Tibial nerve (tissue), 3 donors: ENCODE measurements at regions not wholly inside any gene's neighbourhood (a gene's known extent, or its start where the extent isn't known, plus 50 kb on each side); places are given as distances from the start of the nearest gene placed in this dataset.

ENCODE experiments used
- EP300 ChIP-seq, 2 donors: sonication (generic); formaldehyde crosslinking; IDR thresholded peaks; one replicate each; pipeline ENCODE4 v1.6.1; 2017; ENCODE audit warnings: antibody characterized with exemption in 2 of 2, mild to moderate bottlenecking in 1 of 2
- POLR2A ChIP-seq, 2 donors: fragments of 450-650 bp; IDR thresholded peaks; one replicate each; pipeline ENCODE4 v1.6.1; 2017; ENCODE audit warnings: antibody characterized with exemption in 2 of 2, mild to moderate bottlenecking in 2 of 2, moderate library complexity in 2 of 2

DNA sequence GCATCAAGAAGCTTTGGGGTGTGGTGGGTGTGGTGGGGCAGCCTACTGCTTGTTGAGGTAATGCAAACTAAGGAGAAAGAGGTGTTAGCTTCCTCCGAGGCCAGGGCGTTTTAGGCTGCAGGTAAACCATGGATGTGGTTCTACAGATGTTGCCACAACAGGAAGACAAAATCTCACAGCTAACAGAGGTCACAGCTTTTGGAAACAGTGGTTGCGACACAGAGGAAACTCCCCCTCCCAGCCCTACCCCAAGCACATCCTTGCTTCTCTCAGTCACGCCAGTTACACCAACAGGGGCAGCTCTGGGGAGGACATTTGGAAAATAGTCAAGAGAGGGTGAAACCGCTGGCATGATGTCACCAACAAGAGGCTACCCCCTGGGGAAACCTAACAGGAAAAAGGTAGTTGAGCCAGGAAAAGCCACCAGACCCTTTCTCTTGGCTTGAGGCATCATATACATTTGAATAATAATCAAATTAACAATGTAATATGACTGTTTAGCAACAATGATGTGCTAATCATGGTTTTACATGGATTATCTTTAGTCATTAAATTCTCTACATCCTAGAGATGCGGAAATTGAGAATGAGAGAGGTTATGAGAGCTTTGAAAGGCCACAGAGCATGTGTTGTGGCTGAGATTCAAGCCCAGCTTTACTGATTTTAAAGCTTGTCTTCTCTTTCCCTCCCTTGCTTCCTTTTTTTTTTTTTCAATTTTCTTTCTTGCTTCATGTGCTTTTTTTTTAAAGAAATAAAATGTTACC is 82.2 kb upstream of the IL12B start:
- no peak for TF ChIP-seq EP300 (IDR thresholded peaks at IDR 0.05)
- no peak for TF ChIP-seq POLR2A (IDR thresholded peaks at IDR 0.05)
